Loucy (cell line): ENCODE measurements at regions not wholly inside any gene's neighbourhood (a gene's known extent, or its start where the extent isn't known, plus 50 kb on each side); places are given as distances from the start of the nearest gene placed in this dataset.

Source experiments
- EZH2phosphoT487 ChIP-seq: fragments of 200-600 bp; IDR thresholded peaks from 2 replicates; pipeline ENCODE4 v1.6.1; 2018; ENCODE audit warnings: antibody characterized with exemption, mild to moderate bottlenecking, moderate library complexity, borderline replicate concordance
- TF ChIP-seq, protein P1 (sequence below): fragments of 200-600 bp; sonication (generic); conservative IDR thresholded peaks from 2 replicates; pipeline ENCODE4 v1.5.1; 2014; ENCODE audit warnings: mild to moderate bottlenecking, antibody characterized with exemption, low read length

DNA sequence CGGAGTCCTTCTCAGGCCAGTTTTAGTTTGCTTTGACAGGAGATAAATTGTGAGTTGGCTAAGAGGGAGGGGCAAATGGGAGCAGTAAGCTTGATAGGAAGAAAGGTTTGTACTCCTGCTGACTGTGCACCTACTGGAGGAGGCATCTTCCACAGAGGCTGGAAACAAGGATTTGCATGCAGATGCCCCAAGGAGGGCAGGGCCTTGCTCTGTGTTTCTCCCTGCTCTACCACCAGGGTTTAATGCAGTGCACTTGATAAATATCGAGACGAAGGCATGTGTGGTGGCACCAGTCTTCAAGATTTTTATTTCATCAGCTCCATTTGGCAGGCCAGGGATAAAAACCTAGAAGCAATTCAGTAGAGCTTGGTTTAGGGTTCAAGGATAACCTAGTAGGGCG is 210.5 kb upstream of the C16orf82 start:
- no peak for TF ChIP-seq EZH2phosphoT487
- TF ChIP-seq, protein P1, sequence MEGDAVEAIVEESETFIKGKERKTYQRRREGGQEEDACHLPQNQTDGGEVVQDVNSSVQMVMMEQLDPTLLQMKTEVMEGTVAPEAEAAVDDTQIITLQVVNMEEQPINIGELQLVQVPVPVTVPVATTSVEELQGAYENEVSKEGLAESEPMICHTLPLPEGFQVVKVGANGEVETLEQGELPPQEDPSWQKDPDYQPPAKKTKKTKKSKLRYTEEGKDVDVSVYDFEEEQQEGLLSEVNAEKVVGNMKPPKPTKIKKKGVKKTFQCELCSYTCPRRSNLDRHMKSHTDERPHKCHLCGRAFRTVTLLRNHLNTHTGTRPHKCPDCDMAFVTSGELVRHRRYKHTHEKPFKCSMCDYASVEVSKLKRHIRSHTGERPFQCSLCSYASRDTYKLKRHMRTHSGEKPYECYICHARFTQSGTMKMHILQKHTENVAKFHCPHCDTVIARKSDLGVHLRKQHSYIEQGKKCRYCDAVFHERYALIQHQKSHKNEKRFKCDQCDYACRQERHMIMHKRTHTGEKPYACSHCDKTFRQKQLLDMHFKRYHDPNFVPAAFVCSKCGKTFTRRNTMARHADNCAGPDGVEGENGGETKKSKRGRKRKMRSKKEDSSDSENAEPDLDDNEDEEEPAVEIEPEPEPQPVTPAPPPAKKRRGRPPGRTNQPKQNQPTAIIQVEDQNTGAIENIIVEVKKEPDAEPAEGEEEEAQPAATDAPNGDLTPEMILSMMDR, result no peak
